ENCODE measurements at regions not wholly inside any gene's neighbourhood (a gene's known extent, or its start where the extent isn't known, plus 50 kb on each side); places are given as distances from the start of the nearest gene placed in this dataset.

DNA sequence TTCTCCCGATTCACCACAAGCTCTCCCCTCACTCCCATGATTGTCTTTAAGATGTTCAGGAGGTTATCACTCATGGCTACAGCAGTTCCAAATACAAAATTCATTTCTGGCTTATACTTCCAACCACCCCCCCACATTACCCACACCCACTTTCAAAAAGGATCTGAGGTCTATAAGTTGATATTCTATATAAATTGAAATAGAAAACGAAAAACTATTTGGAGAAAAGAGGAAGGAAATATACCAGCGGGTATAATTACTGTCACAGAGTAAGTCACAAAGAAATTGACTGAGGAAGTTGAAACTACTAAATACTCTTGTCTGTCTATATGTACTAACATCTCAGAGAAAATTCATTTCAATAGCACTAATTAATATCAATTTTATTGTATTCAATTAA lies 112.7 kb upstream of the TNFAIP3 start:
- DNase-seq (ENCODE audit: low read depth in 1 of 2, low spot score in 1 of 2): no peak

DNA sequence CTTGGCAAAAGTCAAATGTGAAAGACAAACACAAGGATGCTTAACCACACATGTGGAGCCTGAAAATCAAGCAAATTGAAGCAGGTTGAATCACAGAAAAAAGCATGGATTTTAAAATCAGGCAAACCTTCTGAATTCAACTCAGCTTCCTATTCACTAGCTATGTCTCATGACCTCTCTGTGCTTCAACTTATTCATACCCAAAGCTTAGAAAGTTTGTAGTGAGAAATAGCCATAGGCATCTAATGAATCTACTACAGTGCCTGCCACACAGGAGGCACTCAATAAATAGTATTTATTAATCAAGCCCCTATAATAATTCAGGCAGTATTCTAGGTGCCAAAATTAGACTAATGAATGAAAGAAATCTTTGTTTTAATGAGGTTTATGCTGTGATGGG lies 112.2 kb upstream of the TNFAIP3 start:
- no peak for DNase-seq (ENCODE audit: low read depth in 1 of 2, low spot score in 1 of 2)

DNA sequence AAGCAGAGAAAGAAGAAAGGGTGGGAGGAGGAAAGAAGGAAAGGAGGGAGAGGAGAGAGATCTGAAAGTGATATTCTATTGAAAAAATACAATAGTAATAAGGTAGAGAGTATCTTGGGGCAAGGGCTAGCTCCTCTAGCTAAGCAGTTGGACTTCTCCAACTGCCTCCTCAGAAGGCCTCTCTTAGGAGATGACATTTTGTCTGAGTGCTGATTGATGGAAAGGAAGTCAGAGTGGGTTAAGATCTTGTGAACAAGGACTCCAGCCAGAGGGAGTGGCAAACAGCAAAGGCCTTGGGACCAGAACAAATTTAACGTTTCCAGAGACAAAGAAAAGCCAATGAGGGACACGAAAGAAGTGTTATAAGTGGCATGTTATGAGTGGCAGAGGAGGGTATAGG lies 111.8 kb upstream of the TNFAIP3 start:
- no peak for DNase-seq (ENCODE audit: low read depth in 1 of 2, low spot score in 1 of 2)

DNA sequence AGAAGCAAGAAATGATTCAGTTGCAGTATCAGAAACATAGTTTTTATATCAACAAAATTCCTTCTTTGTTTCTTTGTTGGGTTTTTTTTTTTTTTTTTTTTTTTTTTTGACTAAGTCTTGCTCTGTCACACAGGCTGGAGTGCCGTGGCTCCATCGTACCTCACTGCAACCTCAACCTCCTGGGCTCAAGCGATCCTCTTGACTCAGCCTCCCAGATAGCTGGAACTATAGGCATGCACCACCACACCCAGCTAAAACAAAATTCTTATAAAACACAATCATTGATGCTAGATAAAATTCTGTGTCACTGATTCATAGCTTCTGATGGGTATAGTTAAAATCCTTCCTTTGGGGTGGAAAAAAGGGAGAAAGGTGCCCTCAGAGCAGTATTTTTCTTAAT lies 110.3 kb upstream of the TNFAIP3 start:
- no peak for DNase-seq (ENCODE audit: low read depth in 1 of 2, low spot score in 1 of 2)

DNA sequence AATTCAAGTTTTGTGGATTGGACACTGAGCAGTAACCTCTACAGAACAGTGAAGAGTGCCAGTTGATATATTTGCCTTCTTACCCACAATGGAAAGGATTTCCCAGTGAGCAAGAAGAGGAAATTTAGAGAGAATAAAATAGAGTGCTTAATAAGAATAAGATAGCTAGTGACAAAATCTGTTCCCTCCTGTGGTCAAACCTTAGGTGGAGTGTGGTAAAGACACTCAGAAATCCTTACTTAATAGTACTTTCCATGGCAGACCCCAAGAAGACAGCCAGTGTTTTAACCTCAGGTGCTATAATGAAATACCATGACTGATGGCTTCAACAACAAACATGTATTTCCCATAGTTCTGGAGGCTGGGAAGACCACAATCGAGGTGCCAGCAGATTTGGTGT lies 108.4 kb upstream of the TNFAIP3 start:
- DNase-seq (ENCODE audit: low read depth in 1 of 2, low spot score in 1 of 2): no peak

DNA sequence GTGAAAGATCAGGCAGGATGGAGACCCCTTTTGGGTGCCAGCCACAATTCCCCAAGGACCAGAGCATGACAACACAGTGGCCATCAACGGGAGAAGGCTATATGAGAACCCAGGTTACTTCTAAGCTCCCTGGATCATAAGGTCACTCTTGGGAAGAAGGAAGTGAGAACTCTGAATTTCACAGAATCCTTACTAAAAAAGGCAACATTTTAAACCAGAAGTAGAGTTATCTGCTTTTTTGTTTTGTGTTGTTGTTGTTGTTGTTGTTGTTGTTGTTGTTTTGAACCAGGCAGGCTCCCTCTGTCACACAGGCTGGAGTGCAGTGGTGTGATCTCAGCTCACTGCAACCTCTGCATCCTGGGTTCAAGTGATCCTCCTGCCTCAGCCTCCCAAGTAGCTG lies 107.4 kb upstream of the TNFAIP3 start:
- DNase-seq (ENCODE audit: low read depth in 1 of 2, low spot score in 1 of 2): no peak

DNA sequence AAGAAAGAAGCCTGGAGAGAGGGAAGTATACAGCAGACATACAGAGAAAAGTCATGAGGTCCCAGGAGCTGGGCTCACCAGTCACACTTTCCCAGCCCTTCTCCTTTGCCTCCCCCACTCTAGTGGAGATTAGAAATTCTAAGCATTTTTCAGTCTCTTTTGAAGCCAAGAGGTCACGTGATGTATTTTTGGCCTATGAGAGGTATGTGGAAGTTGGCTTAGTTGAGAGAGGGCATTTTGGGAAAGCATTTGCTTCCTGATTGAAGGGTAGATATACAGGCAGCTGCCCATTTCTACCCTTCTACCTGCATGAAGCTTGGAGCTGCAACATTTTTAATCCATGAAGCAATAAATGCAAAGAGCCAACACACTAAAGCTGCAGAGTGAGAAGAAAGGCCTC lies 106.0 kb upstream of the TNFAIP3 start:
- DNase-seq (ENCODE audit: low read depth in 1 of 2, low spot score in 1 of 2): no peak

DNA sequence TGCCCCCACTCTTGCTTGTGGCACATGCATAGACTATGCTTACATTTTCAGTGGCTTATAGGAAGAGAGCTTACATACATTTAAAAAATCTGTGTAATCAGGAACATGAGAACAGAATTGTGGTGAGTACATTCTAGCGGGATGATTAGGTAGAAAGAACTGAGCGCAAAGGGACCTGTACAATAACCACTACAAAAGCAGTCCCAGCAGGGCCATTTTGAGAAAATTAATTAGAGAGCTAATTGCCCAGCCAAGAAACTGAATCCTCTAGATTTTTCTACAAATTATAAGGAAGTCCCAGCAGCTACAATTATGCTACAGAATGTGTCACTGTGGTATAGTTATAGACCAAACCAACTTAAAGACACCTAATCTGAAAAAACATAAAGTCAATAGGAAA lies 105.6 kb upstream of the TNFAIP3 start:
- no peak for DNase-seq (ENCODE audit: low read depth in 1 of 2, low spot score in 1 of 2)

DNA sequence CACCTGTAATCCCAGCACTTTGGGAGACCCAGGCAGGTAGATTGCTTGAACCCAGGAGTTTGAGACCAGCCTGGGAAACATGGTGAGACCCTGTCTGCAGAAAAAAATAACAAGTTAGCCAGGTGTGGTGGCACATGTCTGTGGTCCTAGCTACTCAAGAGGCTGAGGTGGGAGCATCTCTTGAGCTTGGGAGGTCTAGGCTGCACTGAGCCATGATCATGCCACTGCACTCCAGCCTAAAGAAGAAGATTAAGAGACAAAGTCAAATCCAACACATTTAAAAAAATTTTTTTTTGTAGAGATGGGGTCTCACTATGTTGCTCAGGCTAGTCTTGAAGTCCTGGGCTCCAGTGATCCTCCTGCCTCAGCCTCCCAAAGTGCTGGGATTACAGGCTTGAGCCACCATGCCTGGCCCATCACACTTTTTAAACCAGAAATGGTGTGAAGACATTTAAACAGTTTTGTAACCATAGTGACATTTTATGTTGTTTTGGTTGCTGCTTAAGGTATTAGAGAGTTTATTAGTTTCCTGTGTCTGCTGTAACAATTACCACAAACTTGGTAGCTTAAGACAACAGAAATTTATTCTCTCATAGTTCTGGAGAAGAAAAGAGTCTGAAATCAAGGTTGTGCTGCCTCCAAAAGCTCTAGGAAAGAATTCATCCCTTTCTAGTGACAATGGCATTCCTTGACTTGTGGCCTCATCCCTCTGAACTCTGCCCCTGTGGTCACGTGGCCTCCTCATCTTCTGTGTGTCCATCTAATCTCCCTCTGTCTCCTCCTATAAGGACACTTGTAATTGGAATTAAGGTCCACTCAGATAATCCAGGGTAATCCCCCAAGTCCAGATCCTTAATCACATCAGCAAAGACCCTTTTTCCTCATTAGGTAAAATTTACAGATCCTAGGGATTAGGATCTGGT lies 104.6 kb upstream of the TNFAIP3 start:
- no peak for DNase-seq (ENCODE audit: low read depth in 1 of 2, low spot score in 1 of 2)

DNA sequence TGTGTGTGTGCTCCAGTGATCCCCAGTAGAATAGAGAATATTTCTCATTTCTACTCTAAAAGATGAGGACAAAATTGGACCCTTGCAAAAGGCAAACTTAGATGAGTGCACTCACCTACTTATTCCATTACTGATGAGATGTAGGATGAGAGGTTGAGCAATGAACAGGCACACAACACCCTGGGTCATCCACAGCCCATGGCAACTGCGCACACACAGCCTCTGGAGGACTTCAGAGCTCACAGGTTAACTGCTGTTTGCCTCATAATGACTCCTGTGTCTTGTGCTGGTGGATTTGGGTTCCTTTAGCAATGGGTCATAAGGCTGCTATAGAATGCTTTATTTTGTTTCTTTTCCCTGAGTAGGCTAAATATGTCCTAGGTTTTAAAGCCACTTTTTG lies 103.6 kb upstream of the TNFAIP3 start:
- no peak for DNase-seq (ENCODE audit: low read depth in 1 of 2, low spot score in 1 of 2)

DNA sequence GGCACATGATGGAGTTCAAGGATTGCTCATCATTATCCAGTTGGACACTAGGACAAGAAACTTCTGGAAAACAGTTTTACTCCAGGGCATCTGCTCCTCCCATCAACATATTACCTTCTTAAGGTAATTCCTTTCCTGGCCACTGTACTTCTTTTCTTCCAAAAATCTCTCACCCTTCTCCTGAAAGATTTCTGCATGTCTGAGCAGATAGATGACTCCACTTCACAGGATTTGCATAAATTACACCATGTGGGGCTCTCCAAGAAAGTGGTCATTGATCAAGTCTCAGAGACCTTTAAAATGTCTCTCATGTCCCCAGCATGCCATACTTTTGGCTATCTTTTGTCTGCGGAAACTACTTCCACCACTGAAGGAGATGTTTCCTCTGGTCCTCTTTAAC lies 103.2 kb upstream of the TNFAIP3 start:
- DNase-seq (ENCODE audit: low read depth in 1 of 2, low spot score in 1 of 2): no peak

DNA sequence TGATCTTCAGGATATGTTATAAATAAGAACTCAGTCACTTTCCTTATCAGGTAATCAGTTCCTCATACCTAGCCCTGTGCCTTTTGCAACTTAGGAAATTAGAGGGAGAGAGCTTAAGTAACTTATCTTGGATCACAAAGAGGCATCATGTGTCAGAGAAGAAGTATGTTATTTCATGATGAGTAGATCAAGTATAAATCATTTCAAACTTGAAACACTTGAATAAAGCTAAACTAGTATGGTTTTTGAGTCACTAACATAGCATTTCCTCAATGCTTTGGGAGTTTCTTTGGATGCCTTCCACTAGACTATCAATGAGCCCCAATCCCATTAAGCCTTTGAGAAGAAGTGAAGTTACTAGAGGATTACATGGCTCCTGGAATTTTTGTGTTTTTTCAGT lies 102.6 kb upstream of the TNFAIP3 start:
- no peak for DNase-seq (ENCODE audit: low read depth in 1 of 2, low spot score in 1 of 2)

DNA sequence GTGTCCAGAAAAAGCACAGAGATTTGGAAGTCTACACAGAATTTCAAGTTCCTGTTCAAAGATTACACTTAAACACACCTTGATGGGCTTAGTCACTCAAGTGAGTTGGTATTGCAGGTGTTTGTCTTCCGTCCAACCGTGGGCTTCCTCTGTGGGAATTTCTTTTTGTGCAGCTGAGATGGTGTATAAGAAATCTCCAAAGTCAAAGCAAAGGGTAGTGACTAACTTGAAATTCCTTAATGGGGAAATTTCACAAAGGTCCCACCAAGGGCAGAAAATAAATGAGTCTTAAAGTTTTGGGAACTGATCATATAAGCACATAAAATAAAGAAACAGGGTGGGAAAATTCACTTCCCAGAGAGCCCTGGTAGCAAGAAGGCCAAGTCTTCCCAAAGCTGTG lies 102.0 kb upstream of the TNFAIP3 start:
- no peak for DNase-seq (ENCODE audit: low read depth in 1 of 2, low spot score in 1 of 2)

DNA sequence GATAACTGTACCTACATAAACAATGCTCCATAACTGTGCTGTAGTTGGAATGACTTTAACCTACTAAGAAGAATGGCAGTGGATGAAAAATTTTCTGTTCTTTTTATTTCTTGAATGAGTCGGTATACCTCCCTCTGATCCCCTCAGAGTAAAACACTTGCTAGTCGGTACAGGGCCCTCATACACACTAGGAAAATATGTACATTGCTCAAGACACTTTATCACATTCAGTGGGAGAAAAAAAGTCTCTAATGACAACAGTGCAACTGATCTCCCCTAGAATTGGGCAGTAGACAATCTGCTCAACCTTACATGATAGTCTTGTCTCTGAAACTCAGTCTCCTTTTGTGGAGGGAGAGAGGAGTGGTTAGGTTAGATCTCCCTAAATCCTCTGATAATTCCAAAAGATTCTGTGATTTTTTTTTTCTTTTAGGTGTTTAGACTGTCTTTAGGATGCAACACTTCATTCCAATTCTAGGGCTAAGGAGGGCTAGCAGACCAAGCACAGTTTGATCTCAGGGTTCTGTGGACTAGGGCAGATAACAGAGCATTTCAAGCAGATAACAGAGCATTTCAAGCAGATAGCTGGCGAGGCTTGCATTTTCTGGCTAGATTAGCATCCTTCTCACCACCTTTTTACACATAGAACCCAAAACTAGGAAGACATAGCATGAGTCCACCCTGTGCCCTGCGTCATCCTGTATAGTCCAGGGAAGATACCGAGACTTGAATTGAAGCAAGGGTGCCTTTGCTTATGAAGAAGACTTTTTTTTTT lies 100.3 kb upstream of the TNFAIP3 start:
- DNase-seq (ENCODE audit: low read depth in 1 of 2, low spot score in 1 of 2): no peak

DNA sequence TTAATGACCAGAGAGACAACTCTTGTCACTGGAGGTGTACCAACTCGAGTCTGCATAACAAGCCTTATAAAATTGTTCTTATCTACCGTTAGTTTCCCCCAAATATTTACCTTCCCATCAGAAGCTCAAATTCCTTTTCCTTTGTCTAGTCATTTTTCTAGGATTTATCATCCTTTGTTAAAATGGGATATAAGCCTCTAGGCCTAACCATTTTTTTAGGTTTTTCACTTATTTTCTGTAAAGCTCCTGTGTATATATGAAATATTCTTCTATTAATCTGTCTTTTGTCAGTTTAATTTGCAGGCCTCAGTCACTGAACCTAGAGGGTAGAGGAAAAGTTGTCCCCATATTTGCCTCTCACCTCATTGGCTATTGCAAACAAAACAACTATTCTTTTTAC lies 99.6 kb upstream of the TNFAIP3 start:
- no peak for DNase-seq (ENCODE audit: low read depth in 1 of 2, low spot score in 1 of 2)

DNA sequence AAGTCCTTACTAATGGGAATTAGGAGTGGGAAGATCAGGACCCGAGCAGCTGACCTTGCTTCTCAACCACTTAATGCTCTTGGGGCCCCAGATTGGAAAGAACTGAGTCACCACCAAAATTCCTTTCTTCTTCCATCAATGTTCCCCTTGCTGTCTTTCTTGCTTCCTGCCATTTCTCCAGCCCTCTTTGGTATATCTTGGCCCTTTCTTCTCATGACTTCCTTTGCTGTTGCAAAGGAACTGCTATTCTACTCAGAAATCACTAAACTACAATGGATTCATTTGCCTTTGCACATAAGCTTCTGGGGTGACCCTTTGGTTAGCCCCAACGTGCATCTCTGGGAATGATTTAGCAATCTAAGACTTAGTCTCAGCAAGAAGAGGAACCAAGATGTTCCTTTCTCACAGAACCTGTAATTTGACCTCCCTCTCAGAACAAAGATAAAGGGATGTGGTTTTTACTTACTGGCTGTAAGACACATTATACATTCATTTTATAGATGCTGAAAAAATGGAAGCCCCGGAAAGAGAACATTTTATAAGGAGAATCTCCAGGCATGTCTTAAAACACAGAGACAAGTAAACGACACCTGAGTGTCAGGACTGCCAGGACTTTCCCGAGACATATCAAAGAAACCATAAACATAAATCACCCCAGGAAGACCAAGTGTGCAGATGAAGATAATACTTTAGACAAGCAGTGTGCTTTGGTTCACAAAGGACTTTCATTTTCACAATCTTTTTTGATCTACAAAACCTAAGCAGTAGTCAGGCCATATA lies 99.0 kb upstream of the TNFAIP3 start:
- DNase-seq (ENCODE audit: low read depth in 1 of 2, low spot score in 1 of 2): no peak

DNA sequence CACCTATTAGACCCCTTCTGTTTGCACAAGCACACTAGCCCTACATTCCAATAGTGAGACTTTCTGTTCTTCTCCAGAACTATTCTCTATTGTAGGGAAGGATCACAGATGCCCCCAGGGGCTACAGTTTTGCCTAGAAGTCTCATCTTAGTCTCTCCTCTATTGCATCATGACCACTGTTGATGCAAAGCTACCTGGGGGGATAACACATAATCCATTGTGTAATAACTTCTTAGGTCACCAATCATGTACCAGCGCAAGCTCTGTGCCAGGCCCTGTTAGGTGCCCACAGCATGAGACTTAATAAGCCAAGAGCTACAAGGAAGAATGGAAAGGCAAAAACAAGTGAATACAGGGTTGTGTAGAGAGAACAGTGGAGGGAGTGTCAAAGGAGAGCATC lies 98.1 kb upstream of the TNFAIP3 start:
- no peak for DNase-seq (ENCODE audit: low read depth in 1 of 2, low spot score in 1 of 2)

DNA sequence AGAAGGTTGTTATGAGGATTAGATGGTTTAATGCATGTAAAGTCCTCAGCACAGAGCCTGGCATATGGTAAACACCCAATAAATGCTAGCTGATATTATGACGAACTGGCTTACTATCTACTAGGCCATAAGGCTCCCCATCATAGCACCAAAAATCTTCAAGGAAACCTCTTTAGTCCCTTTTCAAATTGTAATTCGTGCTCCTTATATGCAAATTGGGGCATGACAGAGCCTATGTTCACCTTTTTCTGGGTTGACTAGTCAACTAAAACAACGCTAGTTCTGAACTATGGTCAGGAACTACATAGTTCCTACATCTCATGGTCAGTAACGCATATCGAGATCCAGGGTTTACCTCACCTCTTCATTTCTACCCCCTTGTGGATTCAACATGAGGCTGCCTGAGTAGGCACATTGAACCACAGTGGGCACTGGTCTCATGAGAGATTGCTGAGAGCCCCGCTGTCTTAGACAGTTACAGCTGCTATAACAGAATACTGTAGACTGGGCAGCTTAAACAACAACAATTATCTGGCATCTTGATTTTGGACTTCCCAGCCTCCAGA lies 97.2 kb upstream of the TNFAIP3 start:
- DNase-seq (ENCODE audit: low read depth in 1 of 2, low spot score in 1 of 2): no peak

DNA sequence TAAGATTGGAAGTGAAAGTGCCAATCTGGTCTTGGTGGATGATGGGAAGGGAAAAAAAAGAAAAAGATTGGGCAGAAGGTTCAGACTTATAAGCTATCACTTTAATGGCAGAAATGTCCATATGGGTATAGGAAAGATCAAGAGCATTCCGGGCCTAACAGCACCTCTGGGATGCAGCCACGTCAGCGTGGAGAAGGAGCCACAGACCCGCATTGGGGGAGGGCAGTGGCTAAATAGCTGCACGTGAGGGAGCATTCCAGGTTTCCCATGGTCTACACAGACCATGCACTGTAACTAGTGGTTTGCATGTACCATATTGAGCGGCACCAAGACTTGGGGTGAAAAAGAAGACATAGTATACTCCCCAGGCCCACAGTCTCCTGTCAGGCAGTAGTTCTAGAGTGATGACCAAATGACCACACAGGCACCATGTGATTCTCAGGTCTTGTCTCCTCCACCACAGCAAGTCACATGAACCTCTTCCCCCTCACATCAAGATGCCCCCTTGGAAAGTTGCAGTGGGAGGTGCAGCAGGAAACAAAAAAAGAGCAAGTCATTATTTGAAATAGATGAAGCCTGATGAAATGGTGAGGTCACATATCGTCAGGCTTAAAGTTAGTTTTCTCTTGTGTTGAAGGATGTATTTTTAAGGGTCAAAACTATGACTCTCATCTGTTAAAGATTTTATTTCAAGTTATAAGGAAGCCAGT lies 94.4 kb upstream of the TNFAIP3 start:
- DNase-seq (ENCODE audit: low read depth in 1 of 2, low spot score in 1 of 2): no peak

DNA sequence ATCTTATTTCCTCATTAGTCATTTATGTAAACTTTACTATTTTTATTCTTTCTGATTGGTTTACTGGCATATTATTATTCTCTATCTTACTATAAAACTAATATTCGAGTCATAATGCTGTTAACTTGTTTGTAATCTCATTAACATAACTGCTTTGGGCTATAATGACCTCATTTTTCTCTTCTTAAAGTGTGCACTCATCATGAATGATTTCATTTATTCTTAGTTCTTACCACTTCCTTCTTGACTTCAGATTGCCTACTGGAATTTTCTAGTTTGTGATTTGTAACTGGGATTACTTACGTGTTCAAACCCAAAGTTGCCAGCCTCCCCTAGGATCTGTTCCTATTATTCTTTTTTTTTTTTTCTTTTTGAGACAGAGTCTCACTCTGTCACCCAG lies 91.8 kb upstream of the TNFAIP3 start:
- no peak for DNase-seq (ENCODE audit: low read depth in 1 of 2, low spot score in 1 of 2)

DNA sequence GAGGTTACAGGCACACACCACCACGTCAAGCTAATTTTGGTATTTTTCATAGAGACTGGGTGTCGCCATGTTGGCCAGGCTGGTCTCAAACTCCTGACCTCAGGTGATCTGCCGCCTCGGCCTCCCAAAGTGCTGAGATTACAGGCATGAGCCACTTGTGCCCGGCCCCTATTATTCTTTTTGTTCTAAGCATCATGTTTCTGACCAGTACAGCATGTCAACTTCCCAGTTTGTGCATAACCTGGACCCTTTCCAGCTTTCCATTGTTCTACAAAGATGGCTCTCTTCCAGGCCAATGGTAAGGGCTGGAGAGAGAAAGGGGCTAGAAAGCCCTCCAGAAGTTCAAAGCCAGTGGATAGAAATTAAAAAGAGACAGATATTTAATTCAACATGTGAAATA lies 91.3 kb upstream of the TNFAIP3 start:
- DNase-seq (ENCODE audit: low read depth in 1 of 2, low spot score in 1 of 2): no peak

Measured in activated T-helper 1 cell treated with anti-CD3 and anti-CD28 coated beads, Interleukin-2, amount 50 U/mL, for 16 hours (primary cell).